Natural killer cell treated with Interleukin-12 subunit alpha and Interleukin-12 subunit beta and Interleukin-15 and Interleukin-18, amount 100 ng/mL, for 72 hours (primary cell): ENCODE measurements at regions not wholly inside any gene's neighbourhood (a gene's known extent, or its start where the extent isn't known, plus 50 kb on each side); places are given as distances from the start of the nearest gene placed in this dataset.
"Not testable (repeated sequence)": the region's sequence is repeated elsewhere in the genome, so short reads cannot be mapped to it uniquely, and the experiment has no call there.

Experiments used
- ATAC-seq, 2 donors: fragments of 150-1000 bp; cut with Tn5 transposase in 1 of 2; sonication (Bioruptor Pico), chemical (Tn5 transposase) in 1 of 2; 2 replicates each; pipeline ENCODE4 v1.10.0; 2021
- DNase-seq: peaks from one replicate; pipeline ENCODE4 v3.0.0; 2022; ENCODE audit warnings: low spot score
- H3K27ac Mint-ChIP-seq, 2 donors: 1 replicate in 1 of 2; 2 replicates in 1 of 2; pipeline ENCODE4 v1.8.0; 2022; ENCODE audit warnings: mixed read lengths in 2 of 2, mild to moderate bottlenecking in 1 of 2, moderate library complexity in 1 of 2
- H3K27me3 Mint-ChIP-seq, 2 donors: 1 replicate in 1 of 2; 2 replicates in 1 of 2; pipeline ENCODE4 v1.8.0; 2022; ENCODE audit warnings: mixed read lengths in 2 of 2
- H3K36me3 Mint-ChIP-seq: one replicate; pipeline ENCODE4 v1.8.0; 2022; ENCODE audit warnings: mixed read lengths
- H3K4me1 Mint-ChIP-seq, 2 donors: 1 replicate in 1 of 2; 2 replicates in 1 of 2; pipeline ENCODE4 v1.8.0; 2022; ENCODE audit warnings: low read depth in 2 of 2, mixed read lengths in 2 of 2, mild to moderate bottlenecking in 1 of 2
- H3K4me3 Mint-ChIP-seq: one replicate; pipeline ENCODE4 v1.8.0; 2022; ENCODE audit warnings: mixed read lengths
- H3K9me3 Mint-ChIP-seq: 2 replicates; pipeline ENCODE4 v1.8.0; 2022; ENCODE audit warnings: mixed read lengths

DNA sequence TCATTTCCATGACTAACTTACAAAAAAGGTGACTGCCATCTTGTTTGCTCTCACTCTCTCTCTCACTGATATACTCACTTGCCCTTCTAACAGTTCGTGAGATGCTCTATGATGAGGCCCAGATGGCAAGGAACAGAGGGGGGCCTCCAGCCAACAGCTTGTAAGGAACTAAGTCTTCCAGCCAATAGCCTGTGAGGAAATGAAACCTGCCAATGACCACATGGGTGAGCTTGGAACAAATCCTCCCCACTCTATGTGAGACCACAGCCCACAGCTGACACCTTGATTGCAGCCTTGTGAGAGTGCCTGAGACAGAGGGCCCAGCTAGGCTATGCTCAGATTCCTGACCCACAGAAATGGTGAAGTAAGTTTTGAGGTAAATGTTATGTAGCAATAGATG lies 153.7 kb downstream of the HHIPL2 start:
- DNase-seq = no peak
- Mint-ChIP-seq H3K4me3 (no peak overlapping the region), H3K36me3 (no peaks in the 10 kb centered on the region), H3K27me3 (peaks cover 4 to 13% of the 10 kb centered on the region in 2 donors), H3K9me3 (no peaks in the 10 kb centered on the region), H3K4me1 (no peaks in the 10 kb centered on the region), H3K27ac (no peak overlapping the region)
- ATAC-seq = no peak

DNA sequence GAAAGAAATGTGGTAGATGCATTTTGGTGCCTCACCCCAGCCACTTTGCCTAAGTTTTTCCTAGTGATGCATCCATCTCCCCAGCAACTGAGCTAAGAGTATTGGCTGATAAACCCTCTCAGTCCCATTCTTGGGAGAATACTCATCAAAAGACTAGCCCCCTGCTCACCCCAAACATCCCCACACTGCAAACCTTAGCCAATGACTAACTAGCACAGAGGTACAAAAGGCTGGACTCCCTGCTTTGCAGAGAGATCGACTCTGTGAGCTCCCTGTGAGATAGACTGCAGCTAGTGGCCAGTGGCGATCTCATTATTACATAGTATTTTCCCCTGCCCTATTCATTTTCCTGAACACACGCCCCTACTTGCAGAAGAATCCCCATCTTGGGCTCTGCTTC lies 155.3 kb downstream of the HHIPL2 start:
- H3K4me3 Mint-ChIP-seq = no peak overlapping the region
- H3K9me3 Mint-ChIP-seq = no peaks in the 10 kb centered on the region
- no peak for DNase-seq
- no peaks in the 10 kb centered on the region for H3K4me1 Mint-ChIP-seq
- no peak for ATAC-seq
- no peak overlapping the region for H3K27ac Mint-ChIP-seq
- peaks cover 4 to 10% of the 10 kb centered on the region in 2 donors for H3K27me3 Mint-ChIP-seq
- H3K36me3 Mint-ChIP-seq = no peaks in the 10 kb centered on the region

GRCh38 chr1:222390181-222390580 lies 157.7 kb downstream of the HHIPL2 start:
- Mint-ChIP-seq H3K9me3 (no peaks in the 10 kb centered on the region), H3K27me3 (peaks cover 4 to 10% of the 10 kb centered on the region in 2 donors), H3K36me3 (no peaks in the 10 kb centered on the region), H3K4me1 (peaks cover 0 to 7% of the 10 kb centered on the region in 2 donors), H3K27ac (no peak overlapping the region), H3K4me3 (no peak overlapping the region)
- ATAC-seq (no peak), DNase-seq (no peak)

GRCh38 chr1:222387007-222387814 lies 160.7 kb downstream of the HHIPL2 start:
- Mint-ChIP-seq H3K36me3 (no peaks in the 10 kb centered on the region), H3K9me3 (no peaks in the 10 kb centered on the region), H3K4me3 (no peak overlapping the region), H3K4me1 (peaks cover 0 to 7% of the 10 kb centered on the region in 2 donors), H3K27me3 (peaks cover 4 to 7% of the 10 kb centered on the region in 2 donors), H3K27ac (no peak overlapping the region)
- DNase-seq = no peak
- no peak for ATAC-seq

DNA sequence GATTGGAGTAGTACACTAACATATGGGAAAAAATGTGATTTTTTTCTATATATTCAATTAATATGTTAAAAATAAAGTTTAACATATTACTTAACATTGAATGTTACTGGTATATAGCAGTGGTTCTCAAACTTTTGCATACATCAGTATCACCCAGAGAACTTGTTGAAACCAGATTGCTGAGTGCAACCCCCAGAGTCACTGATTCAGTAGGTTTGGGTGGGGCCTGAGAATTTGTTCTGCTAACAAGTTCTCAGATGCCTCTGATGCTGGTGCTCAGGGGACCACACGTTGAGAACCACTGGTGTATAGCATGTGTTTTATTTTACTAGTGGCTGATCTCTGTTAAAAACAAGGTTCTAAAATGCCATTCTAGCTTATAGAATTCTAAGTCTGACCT lies 161.9 kb downstream of the HHIPL2 start:
- ATAC-seq = no peak
- DNase-seq = no peak
- H3K27ac Mint-ChIP-seq = no peak overlapping the region

DNA sequence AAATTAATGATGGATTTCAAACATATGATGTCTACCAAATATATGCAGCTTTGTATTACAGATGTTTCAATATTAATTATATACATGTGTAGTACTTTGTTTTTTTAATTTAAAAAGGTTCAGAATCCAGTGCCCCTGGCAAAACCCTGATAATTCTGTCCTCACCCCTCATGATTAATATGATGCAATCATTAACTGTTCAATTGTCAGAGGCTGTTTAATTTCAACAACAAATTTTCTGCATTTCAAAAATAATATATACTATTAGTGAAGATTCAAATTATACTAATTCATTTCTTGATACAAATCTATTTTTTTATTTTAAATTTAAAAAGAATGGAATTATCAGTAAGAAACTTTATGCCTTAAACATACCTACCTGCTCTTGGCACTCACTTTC lies 162.6 kb downstream of the HHIPL2 start:
- no peak for ATAC-seq
- H3K9me3 Mint-ChIP-seq = peaks cover 2% of the 10 kb centered on the region

More for the DNA sequence above, 161.9 kb downstream of the HHIPL2 start:
- Mint-ChIP-seq H3K27me3 (peaks cover 4 to 11% of the 10 kb centered on the region in 2 donors), H3K4me1 (peaks cover 0 to 7% of the 10 kb centered on the region in 2 donors), H3K36me3 (no peaks in the 10 kb centered on the region), H3K4me3 (no peak overlapping the region), H3K9me3 (no peaks in the 10 kb centered on the region)

GRCh38 chr1:222384531-222384930 lies 163.4 kb downstream of the HHIPL2 start:
- H3K27me3 Mint-ChIP-seq = peaks cover 10 to 12% of the 10 kb centered on the region in 2 donors
- no peaks in the 10 kb centered on the region for H3K36me3 Mint-ChIP-seq
- ATAC-seq (no peak), DNase-seq (no peak)
- no peak overlapping the region for H3K27ac Mint-ChIP-seq
- peaks cover 2% of the 10 kb centered on the region for H3K9me3 Mint-ChIP-seq
- H3K4me3 Mint-ChIP-seq = no peak overlapping the region
- H3K4me1 Mint-ChIP-seq = peaks cover 0 to 7% of the 10 kb centered on the region in 2 donors

More for the DNA sequence above, 162.6 kb downstream of the HHIPL2 start:
- Mint-ChIP-seq H3K4me1 (peaks cover 0 to 7% of the 10 kb centered on the region in 2 donors), H3K27me3 (peaks cover 6 to 7% of the 10 kb centered on the region in 2 donors), H3K4me3 (no peak overlapping the region), H3K27ac (no peak overlapping the region), H3K36me3 (no peaks in the 10 kb centered on the region)
- no peak for DNase-seq

- Mint-ChIP-seq H3K4me1 (peaks cover 0 to 7% of the 10 kb centered on the region in 2 donors), H3K36me3 (no peaks in the 10 kb centered on the region), H3K27me3 (peaks cover 12% of the 10 kb centered on the region in 2 donors), H3K9me3 (peaks cover 2% of the 10 kb centered on the region), H3K27ac (no peak overlapping the region), H3K4me3 (no peak overlapping the region)
- no peak for DNase-seq
- no peak for ATAC-seq
Measured at GRCh38 chr1:222382171-222382570, 165.7 kb downstream of the HHIPL2 start.

- Mint-ChIP-seq H3K4me3 (no peak overlapping the region), H3K4me1 (no peaks in the 10 kb centered on the region), H3K36me3 (no peaks in the 10 kb centered on the region), H3K27ac (no peak overlapping the region), H3K27me3 (peaks cover 12% of the 10 kb centered on the region in 2 donors), H3K9me3 (peaks cover 2% of the 10 kb centered on the region)
- DNase-seq (no peak), ATAC-seq (no peak)
Measured at GRCh38 chr1:222377428-222378088, 170.3 kb downstream of the HHIPL2 start.

DNA sequence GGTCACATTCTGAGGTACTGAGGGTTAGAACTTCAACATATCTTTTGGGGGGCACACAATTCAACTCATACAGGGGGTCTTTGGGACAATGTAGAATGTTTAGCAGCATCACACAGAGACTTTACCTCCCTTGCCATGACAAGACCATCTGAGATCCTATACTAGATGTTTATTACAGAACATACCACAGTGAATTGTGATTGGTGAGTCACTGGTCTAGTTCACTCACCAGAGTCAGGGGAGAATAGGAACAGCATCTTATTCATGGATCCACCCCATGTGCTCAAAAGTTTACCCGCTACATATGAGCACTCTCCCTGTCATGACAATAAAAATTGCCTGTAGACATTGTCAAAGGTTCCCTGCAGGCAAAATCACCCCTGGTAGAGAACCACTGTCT lies 171.1 kb downstream of the HHIPL2 start:
- H3K36me3 Mint-ChIP-seq, H3K4me1 Mint-ChIP-seq, H3K27ac Mint-ChIP-seq, DNase-seq, H3K9me3 Mint-ChIP-seq, ATAC-seq, H3K4me3 Mint-ChIP-seq: not testable (repeated sequence)
- peaks cover 5 to 14% of the 10 kb centered on the region in 2 donors for H3K27me3 Mint-ChIP-seq

- H3K27me3 Mint-ChIP-seq = peaks cover 12 to 23% of the 10 kb centered on the region in 2 donors
Measured at GRCh38 chr1:222375701-222376100, 172.2 kb downstream of the HHIPL2 start.

DNA sequence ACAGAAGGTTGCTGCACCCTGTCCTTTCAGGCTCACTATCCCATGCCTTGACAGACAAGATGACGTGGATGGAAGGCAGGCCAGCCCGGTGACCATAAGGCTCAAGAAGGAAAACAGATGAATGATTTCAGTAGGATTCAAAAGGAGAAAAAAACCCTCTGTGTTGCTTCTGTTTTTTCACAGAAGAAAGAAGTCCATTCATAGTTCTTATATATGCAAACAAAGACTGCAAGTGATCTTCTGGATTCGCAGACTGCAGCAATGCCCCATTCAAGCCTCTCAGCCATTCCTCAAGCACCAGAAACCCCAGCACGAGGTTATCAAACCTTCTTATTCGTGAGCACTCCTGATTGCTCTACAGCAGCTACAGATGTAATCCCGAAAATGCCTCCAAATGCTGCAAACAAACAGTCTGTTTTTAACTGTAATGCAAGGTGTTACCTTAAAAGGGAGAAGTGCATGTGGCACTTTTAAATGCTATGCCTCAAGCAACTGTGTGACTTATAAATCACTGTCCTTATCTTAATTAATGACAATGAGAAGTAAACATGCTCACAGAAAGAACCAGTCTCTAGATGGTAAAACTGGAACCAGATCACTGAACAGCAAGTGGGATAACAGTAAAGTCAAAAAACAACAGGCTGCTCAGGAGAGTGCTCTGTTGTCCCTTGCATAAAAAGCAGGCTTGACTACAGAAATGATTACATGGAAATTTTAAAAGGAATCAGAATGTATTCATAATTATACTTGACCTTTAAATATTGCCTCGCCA lies 173.9 kb downstream of the HHIPL2 start:
- no peak for DNase-seq
- no peaks in the 10 kb centered on the region for H3K4me1 Mint-ChIP-seq
- no peak overlapping the region for H3K4me3 Mint-ChIP-seq
- no peak overlapping the region for H3K27ac Mint-ChIP-seq
- H3K27me3 Mint-ChIP-seq = peaks cover 10 to 12% of the 10 kb centered on the region in 2 donors
- H3K36me3 Mint-ChIP-seq = no peaks in the 10 kb centered on the region
- no peak for ATAC-seq
- H3K9me3 Mint-ChIP-seq = no peaks in the 10 kb centered on the region

More at GRCh38 chr1:222375701-222376100, 172.2 kb downstream of the HHIPL2 start:
- peaks cover 2% of the 10 kb centered on the region for H3K9me3 Mint-ChIP-seq
- no peak overlapping the region for H3K4me3 Mint-ChIP-seq
- no peaks in the 10 kb centered on the region for H3K4me1 Mint-ChIP-seq
- no peaks in the 10 kb centered on the region for H3K36me3 Mint-ChIP-seq
- ATAC-seq (no peak), DNase-seq (no peak)
- H3K27ac Mint-ChIP-seq = no peak overlapping the region

- H3K4me3 Mint-ChIP-seq = no peak overlapping the region
- H3K36me3 Mint-ChIP-seq = no peaks in the 10 kb centered on the region
- peaks cover 12% of the 10 kb centered on the region in 2 donors for H3K27me3 Mint-ChIP-seq
- no peaks in the 10 kb centered on the region for H3K4me1 Mint-ChIP-seq
- H3K9me3 Mint-ChIP-seq = no peaks in the 10 kb centered on the region
- H3K27ac Mint-ChIP-seq = no peak overlapping the region
- no peak for ATAC-seq
- no peak for DNase-seq
Measured at GRCh38 chr1:222373216-222373615, 174.7 kb downstream of the HHIPL2 start.

GRCh38 chr1:222372221-222372620 lies 175.7 kb downstream of the HHIPL2 start:
- Mint-ChIP-seq H3K27me3 (peaks cover 10 to 12% of the 10 kb centered on the region in 2 donors), H3K27ac (no peak overlapping the region)

More at GRCh38 chr1:222372221-222372620, 175.7 kb downstream of the HHIPL2 start:
- DNase-seq = no peak
- no peak overlapping the region for H3K4me3 Mint-ChIP-seq
- no peaks in the 10 kb centered on the region for H3K9me3 Mint-ChIP-seq
- H3K36me3 Mint-ChIP-seq = no peaks in the 10 kb centered on the region
- ATAC-seq = no peak
- H3K4me1 Mint-ChIP-seq = no peaks in the 10 kb centered on the region
